ENCODE measurements at regions not wholly inside any gene's neighbourhood (a gene's known extent, or its start where the extent isn't known, plus 50 kb on each side); places are given as distances from the start of the nearest gene placed in this dataset.

GRCh38 chr4:71212216-71212615, 126.6 kb upstream of the SLC4A4 start:
- Histone ChIP-seq H4K20me1 (ENCODE audit: insufficient read depth, low read length) (no peaks in the 10 kb centered on the region), H3K9me2 (ENCODE audit: insufficient read depth, low read length) (no peaks in the 10 kb centered on the region), H3K4me2 (ENCODE audit: low read length) (no peak overlapping the region), H3K27ac (ENCODE audit: low read depth, low read length, poor library complexity, severe bottlenecking) (no peak overlapping the region), H2AFZ (ENCODE audit: low read length) (no peak overlapping the region), H3K9me3 (ENCODE audit: low read length) (no peaks in the 10 kb centered on the region), H3K4me3 (ENCODE audit: low read depth, low read length, poor library complexity, severe bottlenecking) (no peak overlapping the region), H3K79me2 (ENCODE audit: insufficient read depth, low read depth, low read length) (no peaks in the 10 kb centered on the region), H3K4me1 (ENCODE audit: insufficient read depth, low read length, poor library complexity, severe bottlenecking) (no peaks in the 10 kb centered on the region), H3K36me3 (ENCODE audit: insufficient read depth, low read length) (no peaks in the 10 kb centered on the region)
- CTCF ChIA-PET (ENCODE audit: unreplicated experiment), result no interaction called here
- TF ChIP-seq EZH2phosphoT487 (IDR thresholded peaks at IDR 0.05; ENCODE audit: borderline replicate concordance, low read depth, low read length) (no peak), CTCF (conservative IDR thresholded peaks at IDR 0.05; ENCODE audit: low read length) (no peak)
- BruUV-seq (replicated peaks), result no TSS peak
- POLR2A ChIA-PET, result interaction anchor here (1.5 kb wide), 1 partner anchor 16 kb away, joined by 3 read pairs; no protein-coding TSS in a partner anchor
- intact Hi-C loops (cut with micrococcal nuclease; ENCODE audit: unreplicated experiment), result no loop called here
- DNase-seq (ENCODE audit: low spot score), result no peak

GRCh38 chr4:71214578-71214977, 124.2 kb upstream of the SLC4A4 start:
- H4K20me1 ChIP-seq (ENCODE audit: insufficient read depth, low read length), result no peaks in the 10 kb centered on the region
- TF ChIP-seq EZH2phosphoT487 (IDR thresholded peaks at IDR 0.05; ENCODE audit: borderline replicate concordance, low read depth, low read length), result no peak
- TF ChIP-seq CTCF (conservative IDR thresholded peaks at IDR 0.05; ENCODE audit: low read length), result no peak
- no TSS peak for BruUV-seq (replicated peaks)
- ChIA-PET POLR2A (no interaction called here), CTCF (ENCODE audit: unreplicated experiment) (no interaction called here)
- H3K27ac ChIP-seq (ENCODE audit: low read depth, low read length, poor library complexity, severe bottlenecking), result no peak overlapping the region
- no peak overlapping the region for H3K4me2 ChIP-seq (ENCODE audit: low read length)
- H3K9me3 ChIP-seq (ENCODE audit: low read length), result no peaks in the 10 kb centered on the region
- H3K4me3 ChIP-seq (ENCODE audit: low read depth, low read length, poor library complexity, severe bottlenecking), result no peak overlapping the region
- intact Hi-C loops (cut with micrococcal nuclease; ENCODE audit: unreplicated experiment), result no loop called here
- no peaks in the 10 kb centered on the region for H3K9me2 ChIP-seq (ENCODE audit: insufficient read depth, low read length)
- no peaks in the 10 kb centered on the region for H3K36me3 ChIP-seq (ENCODE audit: insufficient read depth, low read length)
- H3K79me2 ChIP-seq (ENCODE audit: insufficient read depth, low read depth, low read length), result no peaks in the 10 kb centered on the region
- no peak overlapping the region for H2AFZ ChIP-seq (ENCODE audit: low read length)
- H3K4me1 ChIP-seq (ENCODE audit: insufficient read depth, low read length, poor library complexity, severe bottlenecking), result no peaks in the 10 kb centered on the region
- no peak for DNase-seq (ENCODE audit: low spot score)

DNA sequence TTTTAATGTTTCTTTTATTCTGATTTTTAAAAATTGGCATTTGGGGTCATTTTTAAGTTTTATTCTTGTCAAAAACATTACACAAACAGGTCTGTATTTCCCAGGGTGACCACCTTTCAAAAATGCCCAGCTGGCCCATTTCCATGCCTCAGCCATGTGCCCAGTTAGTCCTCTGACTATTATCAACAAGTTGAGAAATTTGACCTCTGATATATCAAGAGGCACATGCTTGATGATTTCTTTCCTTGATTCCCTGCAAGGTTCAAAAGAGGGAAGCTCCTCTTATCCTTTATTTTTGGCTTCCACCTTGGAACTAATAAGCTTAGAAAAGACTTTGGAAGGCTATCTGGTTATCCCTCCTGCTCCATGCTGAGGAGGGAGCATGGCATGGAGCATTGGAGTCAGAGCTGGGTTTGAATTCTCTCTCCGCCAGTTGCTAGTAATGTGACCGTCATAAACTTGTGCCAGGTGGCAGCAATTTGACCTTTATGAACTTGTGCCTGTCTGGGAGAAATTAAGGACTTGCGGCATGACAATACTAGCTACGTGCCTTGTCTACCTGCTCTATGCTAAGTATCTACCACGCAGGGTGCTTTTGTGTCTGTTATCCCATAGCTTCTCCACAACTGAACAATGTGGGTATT, 122.4 kb upstream of the SLC4A4 start:
- H3K4me1 ChIP-seq (ENCODE audit: insufficient read depth, low read length, poor library complexity, severe bottlenecking), result no peaks in the 10 kb centered on the region
- no peaks in the 10 kb centered on the region for H3K9me2 ChIP-seq (ENCODE audit: insufficient read depth, low read length)
- no peaks in the 10 kb centered on the region for H3K79me2 ChIP-seq (ENCODE audit: insufficient read depth, low read depth, low read length)
- H2AFZ ChIP-seq (ENCODE audit: low read length), result no peak overlapping the region
- POLR2A ChIA-PET, result interaction anchor here (0.6 to 1.1 kb wide), 3 partner anchors 10 to 87 kb away, joined by 3 to 7 read pairs (median 4); no protein-coding TSS in a partner anchor
- no peaks in the 10 kb centered on the region for H3K9me3 ChIP-seq (ENCODE audit: low read length)
- no TSS peak for BruUV-seq (replicated peaks)
- no peaks in the 10 kb centered on the region for H3K36me3 ChIP-seq (ENCODE audit: insufficient read depth, low read length)
- no peak for DNase-seq (ENCODE audit: low spot score)
- H4K20me1 ChIP-seq (ENCODE audit: insufficient read depth, low read length), result no peaks in the 10 kb centered on the region
- TF ChIP-seq CTCF (conservative IDR thresholded peaks at IDR 0.05; ENCODE audit: low read length) (no peak), EZH2phosphoT487 (IDR thresholded peaks at IDR 0.05; ENCODE audit: borderline replicate concordance, low read depth, low read length) (no peak)
- H3K4me3 ChIP-seq (ENCODE audit: low read depth, low read length, poor library complexity, severe bottlenecking), result no peak overlapping the region
- no peak overlapping the region for H3K4me2 ChIP-seq (ENCODE audit: low read length)
- no peak overlapping the region for H3K27ac ChIP-seq (ENCODE audit: low read depth, low read length, poor library complexity, severe bottlenecking)
- intact Hi-C loops (cut with micrococcal nuclease; ENCODE audit: unreplicated experiment), result no loop called here
- CTCF ChIA-PET (ENCODE audit: unreplicated experiment), result no interaction called here
